GM21528 (cell line): ENCODE measurements at regions not wholly inside any gene's neighbourhood (a gene's known extent, or its start where the extent isn't known, plus 50 kb on each side); places are given as distances from the start of the nearest gene placed in this dataset.

Source experiments
- ATAC-seq: cut with Tn5 transposase; IDR thresholded peaks from one replicate; pipeline ENCODE4 v1.9.1; 2021; ENCODE audit warnings: mild to moderate bottlenecking, moderate library complexity; ENCODE audit not compliant: unreplicated experiment, low FRiP score

DNA sequence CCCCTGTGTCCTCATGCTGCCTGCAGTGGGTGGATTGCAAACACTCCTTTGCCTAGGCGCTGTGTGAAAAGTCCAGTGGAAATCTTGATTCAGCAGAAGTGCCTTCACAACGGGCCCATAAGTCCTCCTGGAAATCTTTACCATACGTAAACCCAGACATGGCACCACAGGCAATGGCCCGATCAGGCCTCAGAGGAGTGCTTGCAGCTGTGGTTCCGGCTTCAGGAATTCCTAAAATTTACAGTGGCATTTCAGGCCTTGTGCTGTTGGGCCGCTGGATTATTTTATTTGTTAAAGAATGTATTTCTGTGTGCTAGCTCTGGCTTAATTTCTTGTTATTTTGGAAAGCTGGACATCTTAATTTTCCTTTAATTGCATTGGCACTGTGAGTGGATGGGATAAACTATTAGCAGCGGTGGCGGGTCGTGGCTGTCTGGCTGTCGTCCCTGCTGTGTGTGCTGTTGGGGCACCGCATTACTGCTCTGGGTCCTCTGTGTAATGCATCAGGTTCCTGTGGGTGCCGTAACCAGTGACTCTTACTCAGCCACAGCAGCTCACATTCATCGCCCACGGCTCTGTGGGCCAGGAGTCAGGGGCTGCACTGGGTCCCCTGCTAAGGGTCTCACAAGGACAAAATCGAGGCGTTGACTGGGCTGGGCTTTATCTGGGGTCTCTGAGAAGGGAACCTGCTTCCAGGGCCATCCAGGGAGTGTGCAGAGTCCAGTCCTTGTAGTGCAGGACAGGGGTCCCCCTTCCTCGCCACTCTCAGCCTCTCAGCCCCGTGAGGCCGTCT lies 73.1 kb downstream of the RTP5 start:
- ATAC-seq: no peak

DNA sequence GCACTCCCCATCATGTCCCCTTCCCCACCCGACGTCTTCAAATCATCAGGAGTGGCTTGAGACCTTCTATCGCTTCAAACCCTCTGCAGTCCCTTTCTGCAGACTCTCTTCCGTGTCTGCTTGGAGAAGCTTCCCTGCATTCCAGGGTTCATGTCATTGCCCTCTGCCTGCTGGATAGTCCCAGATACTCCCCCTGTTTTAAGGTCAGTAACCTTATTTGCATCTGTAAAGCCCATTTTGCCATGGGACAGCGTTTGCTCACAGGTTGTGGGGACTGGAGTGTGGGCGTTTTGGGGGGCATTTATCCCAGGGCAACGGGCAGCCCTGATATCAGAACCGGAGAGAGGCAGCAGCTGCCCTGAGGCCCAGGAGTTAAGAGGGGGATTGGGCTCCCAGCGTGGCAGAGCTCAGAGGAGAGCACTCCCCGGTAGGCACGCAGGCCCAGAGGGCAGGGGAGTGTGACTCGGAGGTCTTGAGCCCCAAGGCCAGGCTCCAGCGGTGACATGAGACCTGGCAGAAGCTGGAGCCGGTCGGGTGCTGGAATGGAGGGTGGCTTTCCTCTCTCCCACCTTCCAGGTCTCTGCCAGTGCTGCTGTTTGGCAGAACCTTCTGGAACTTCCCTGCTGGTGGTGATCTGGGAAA lies 73.8 kb downstream of the RTP5 start:
- ATAC-seq: no peak

- no peak for ATAC-seq
Measured at GRCh38 chr2:241943961-241944575, 74.5 kb downstream of the RTP5 start.

DNA sequence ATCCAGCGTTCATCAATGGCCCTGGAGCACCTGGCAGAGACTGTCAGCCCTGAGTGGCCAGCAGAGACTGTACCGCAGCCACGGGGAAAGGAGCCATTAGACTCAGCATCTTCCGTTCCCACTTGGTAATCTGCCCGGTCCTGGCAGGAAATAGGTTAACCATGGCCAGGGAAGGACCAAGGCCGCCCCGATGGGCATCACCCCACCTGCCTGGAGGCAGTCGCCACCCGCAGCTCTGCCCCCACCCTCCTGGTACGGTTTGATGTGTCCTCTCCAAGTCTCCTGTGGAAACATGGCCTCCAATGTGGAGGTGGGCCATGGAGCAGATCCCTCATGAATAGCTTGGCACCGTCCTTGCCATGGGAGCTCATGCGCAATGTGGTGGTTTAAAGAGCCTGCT lies 75.3 kb downstream of the RTP5 start:
- ATAC-seq: no peak

GRCh38 chr2:241945311-241945710 lies 75.8 kb downstream of the RTP5 start:
- no peak for ATAC-seq

GRCh38 chr2:241945803-241946202 lies 76.3 kb downstream of the RTP5 start:
- no peak for ATAC-seq

DNA sequence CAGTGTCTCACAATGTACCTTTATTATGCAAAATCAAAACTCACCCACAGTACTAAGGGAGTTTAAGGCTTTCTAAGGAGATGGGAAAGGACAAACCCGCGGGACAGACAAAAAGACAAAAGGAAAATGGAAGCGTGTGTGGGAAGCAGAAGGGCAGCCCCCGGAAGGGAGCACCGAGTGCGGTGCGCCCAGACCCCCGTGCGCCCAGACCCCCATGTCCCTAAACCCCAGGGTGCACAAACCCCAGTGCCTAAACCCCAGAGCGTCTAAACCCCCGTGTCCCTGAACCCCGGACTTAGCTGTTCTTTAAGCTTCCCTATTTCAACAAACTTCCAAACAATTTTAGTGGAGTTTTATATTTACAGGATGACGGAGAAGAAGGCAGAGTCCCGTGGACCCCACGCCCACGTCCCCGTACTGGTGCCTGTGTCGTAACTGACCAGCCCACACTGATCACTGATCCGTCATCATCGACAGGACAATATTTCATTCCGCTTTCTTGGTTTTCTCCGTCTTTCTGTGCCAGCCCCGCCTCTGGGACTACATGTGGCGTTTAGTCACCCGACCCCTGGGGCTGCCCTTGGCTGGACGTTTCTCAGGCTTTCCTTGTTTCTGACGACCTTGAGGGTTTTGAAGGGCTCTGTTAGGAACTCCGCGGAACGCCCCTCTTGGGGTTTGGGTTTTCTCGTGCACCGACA lies 76.9 kb downstream of the RTP5 start:
- no peak for ATAC-seq

GRCh38 chr2:241947004-241947350 lies 77.4 kb downstream of the RTP5 start:
- no peak for ATAC-seq

DNA sequence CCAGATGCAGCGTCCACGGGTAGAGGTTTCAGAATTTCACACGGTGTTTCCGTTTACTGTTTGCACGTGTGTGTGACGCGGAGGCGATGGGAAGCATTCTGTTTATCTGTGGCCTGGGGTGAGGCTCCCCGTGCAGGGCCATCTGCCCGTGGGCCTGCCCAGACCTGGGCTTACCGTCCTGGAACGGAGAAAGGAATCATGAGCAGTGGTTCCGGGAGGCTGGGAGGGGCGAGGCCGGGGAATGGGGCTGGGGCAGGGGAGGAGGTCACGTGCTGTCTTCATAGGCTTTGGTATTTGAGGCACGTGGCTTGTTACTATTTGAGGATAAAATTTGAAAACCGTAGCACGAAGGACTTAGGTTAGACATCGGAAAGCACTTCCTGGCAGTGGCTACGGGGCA lies 77.9 kb downstream of the RTP5 start:
- no peak for ATAC-seq

DNA sequence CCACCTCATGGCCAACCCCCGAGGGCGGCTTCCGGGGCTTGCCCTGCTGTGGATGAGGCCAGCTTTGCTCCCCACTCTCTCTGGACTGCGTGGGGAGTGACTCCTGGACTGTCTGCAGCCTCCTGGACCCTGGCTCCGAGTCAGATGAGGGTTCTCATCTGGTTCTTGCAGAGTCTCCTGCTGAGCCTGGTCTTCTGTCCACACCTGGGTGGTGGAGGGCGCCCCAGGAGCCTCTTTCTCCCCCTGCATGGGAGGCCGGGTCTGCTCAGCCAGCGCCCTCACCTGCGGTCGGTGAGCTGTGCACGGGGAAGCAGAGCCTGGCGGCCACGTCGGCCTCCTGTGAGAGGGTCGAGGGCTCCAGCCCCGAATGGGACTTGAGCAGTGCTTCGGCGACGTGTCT lies 78.3 kb downstream of the RTP5 start:
- ATAC-seq: no peak

GRCh38 chr2:241948299-241948897 lies 78.9 kb downstream of the RTP5 start:
- ATAC-seq: no peak

GRCh38 chr2:241948901-241949735 lies 79.6 kb downstream of the RTP5 start:
- no peak for ATAC-seq

GRCh38 chr2:241949736-241950412 lies 80.3 kb downstream of the RTP5 start:
- ATAC-seq: no peak

GRCh38 chr2:241950413-241951315 lies 81.1 kb downstream of the RTP5 start:
- no peak for ATAC-seq

- ATAC-seq: no peak
Measured at GRCh38 chr2:241951316-241951700, 81.8 kb downstream of the RTP5 start.

- no peak for ATAC-seq
Measured at GRCh38 chr2:241951920-241952319, 82.4 kb downstream of the RTP5 start.

DNA sequence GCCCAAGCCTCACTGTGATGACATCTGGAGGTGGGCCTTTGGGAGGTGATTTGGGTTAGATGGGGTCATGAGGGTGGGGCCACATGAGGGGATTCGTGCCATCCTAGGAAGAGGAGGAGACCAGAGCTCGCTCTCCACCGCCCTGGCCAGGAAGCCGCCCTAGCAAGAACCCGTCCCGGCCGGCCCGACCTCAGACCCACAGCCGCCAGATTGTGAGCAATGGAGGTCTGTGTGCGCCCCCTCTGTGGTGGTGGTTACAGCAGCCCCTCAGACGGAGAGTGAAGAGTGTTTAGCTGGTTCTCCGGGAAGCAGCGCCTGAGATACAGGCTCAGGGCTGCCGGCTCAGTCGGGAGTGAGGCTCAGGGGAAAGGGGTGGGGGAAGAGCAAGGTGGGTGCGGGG lies 83.3 kb downstream of the RTP5 start:
- no peak for ATAC-seq

DNA sequence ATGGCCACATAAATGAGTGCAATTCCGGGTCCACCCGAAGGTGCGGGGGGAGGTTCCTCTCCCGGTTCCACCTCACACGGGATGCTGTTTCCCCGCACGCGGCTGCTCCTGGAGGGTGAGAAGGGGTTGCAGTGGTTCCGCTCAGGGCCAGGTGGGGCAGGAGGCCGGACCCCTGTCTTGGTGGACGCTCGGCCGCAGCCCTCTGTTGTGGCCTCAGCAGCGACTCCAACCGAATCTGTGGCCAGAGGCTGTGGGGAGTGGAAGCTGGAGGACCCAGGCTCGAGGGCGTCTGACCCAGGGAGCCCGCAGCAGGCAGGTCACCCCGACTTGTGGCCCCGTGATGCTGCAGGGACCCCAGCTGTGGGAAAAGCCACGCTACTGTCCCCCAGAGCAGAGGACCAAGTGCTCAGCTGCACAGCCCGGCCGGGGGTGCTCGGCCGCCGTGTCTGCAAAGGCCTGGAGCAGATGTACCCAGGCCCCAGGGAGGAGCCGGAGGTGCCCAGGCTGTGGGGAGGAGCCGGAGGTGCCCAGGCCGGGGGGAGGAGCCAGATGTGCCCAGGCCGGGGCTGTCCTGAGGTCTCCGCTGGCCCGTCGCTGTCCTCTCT lies 83.9 kb downstream of the RTP5 start:
- no peak for ATAC-seq
